Brain microvascular endothelial cell (primary cell): ENCODE measurements at regions not wholly inside any gene's neighbourhood (a gene's known extent, or its start where the extent isn't known, plus 50 kb on each side); places are given as distances from the start of the nearest gene placed in this dataset.

Source experiments
- DNase-seq: peaks from one replicate; pipeline ENCODE4 v3.0.0-alpha.2; 2020
- H3K27ac ChIP-seq: fragments of 250-450 bp; sonication (Bioruptor Pico); 2 replicates; pipeline ENCODE4 v1.5.1; 2020; ENCODE audit warnings: mild to moderate bottlenecking, moderate library complexity
- H3K27me3 ChIP-seq: fragments of 250-450 bp; sonication (Bioruptor Pico); replicated peaks from 2 replicates; pipeline ENCODE4 v1.5.1; 2020; ENCODE audit warnings: mild to moderate bottlenecking
- H3K36me3 ChIP-seq: fragments of 250-450 bp; sonication (Bioruptor Pico); replicated peaks from 2 replicates; pipeline ENCODE4 v1.5.1; 2020; ENCODE audit warnings: mild to moderate bottlenecking
- H3K4me3 ChIP-seq: 2 replicates; pipeline ENCODE4 v1.5.1; 2011; ENCODE audit warnings: low read depth, mild to moderate bottlenecking, control low read depth, low read length, moderate library complexity
- in situ Hi-C: cut with HindIII; loops from 2 replicates; pipeline ENCODE4 v1.10.0; 2017; ENCODE audit warnings: low sequenced_read_pairs, low pct_ligation_motif_present
- TF ChIP-seq, protein P1 (sequence below): IDR thresholded peaks from 2 replicates; pipeline ENCODE4 v1.5.1; 2011; ENCODE audit warnings: low read depth, mild to moderate bottlenecking, moderate library complexity, low read length, control low read depth, inconsistent platforms; ENCODE audit errors: missing control alignments

DNA sequence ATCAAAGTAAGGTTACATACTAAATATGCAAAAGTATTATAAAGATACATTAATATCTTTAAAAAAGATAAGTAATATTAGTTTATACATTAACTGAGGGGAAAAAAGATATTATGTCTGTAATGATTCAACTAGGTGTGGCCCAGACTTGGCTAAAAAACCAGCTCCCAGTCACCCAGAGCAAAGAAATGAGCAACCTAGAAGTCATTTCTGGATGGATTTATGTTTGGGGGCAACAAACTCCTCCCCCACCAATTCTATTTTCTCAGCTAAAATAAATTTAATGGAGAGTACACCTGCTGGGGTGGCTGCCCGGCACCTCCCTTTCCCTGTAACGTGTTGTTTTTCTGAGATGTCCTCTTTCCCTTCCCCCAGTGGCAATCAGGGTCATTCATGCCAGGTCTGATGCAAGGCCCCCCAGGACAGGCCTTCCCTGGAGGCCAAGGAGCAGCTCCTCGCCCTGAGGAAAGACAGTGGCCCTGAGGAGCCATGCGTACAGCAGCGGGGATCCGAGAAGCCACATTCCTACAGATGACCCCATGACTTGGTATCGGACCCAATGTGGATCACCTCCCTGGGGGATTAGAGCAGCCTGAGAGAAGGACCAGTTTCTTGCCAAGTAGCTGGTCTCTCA is 78.6 kb upstream of the DOCK9 start:
- DNase-seq = no peak
- in situ Hi-C loops = no loop called here
- Histone ChIP-seq H3K27ac (no peak overlapping the region), H3K36me3 (no peaks in the 10 kb centered on the region), H3K27me3 (no peaks in the 10 kb centered on the region), H3K4me3 (no peak overlapping the region)
- TF ChIP-seq, protein P1, sequence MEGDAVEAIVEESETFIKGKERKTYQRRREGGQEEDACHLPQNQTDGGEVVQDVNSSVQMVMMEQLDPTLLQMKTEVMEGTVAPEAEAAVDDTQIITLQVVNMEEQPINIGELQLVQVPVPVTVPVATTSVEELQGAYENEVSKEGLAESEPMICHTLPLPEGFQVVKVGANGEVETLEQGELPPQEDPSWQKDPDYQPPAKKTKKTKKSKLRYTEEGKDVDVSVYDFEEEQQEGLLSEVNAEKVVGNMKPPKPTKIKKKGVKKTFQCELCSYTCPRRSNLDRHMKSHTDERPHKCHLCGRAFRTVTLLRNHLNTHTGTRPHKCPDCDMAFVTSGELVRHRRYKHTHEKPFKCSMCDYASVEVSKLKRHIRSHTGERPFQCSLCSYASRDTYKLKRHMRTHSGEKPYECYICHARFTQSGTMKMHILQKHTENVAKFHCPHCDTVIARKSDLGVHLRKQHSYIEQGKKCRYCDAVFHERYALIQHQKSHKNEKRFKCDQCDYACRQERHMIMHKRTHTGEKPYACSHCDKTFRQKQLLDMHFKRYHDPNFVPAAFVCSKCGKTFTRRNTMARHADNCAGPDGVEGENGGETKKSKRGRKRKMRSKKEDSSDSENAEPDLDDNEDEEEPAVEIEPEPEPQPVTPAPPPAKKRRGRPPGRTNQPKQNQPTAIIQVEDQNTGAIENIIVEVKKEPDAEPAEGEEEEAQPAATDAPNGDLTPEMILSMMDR = no peak

DNA sequence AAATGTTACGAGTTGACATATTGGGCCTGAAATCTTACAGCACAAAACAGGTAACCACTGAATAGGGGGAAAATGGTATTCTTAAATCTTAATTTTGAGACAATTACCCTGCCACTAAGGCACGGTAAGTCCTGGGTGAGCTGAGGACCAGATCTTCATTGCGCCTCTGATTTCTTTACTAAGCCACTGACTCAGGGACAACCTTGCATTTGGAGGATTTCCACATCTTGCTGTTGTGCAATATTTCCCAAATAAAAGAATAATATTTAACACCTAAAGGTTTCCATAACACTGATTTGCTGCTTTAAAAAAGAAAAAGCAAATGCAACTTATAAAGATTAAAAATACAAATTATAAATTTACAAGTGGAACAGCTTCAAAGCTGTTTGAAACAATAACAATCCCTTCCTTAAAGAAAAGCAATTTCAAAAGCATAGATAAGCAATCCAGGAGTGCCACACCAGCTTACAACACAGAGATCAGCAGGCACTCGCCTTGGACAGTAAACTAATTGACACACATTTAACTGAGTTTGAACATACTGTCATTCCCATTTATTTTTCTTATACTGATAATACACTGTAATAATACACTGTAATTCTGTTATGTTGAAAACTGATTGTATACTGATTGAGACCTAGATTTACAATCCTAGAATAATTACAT is 79.6 kb upstream of the DOCK9 start:
- H3K4me3 ChIP-seq = no peak overlapping the region
- H3K27ac ChIP-seq = no peak overlapping the region
- no peak for DNase-seq
- in situ Hi-C loops = no loop called here
- no peaks in the 10 kb centered on the region for H3K36me3 ChIP-seq
- H3K27me3 ChIP-seq = no peaks in the 10 kb centered on the region
- TF ChIP-seq, protein P1 = no peak

DNA sequence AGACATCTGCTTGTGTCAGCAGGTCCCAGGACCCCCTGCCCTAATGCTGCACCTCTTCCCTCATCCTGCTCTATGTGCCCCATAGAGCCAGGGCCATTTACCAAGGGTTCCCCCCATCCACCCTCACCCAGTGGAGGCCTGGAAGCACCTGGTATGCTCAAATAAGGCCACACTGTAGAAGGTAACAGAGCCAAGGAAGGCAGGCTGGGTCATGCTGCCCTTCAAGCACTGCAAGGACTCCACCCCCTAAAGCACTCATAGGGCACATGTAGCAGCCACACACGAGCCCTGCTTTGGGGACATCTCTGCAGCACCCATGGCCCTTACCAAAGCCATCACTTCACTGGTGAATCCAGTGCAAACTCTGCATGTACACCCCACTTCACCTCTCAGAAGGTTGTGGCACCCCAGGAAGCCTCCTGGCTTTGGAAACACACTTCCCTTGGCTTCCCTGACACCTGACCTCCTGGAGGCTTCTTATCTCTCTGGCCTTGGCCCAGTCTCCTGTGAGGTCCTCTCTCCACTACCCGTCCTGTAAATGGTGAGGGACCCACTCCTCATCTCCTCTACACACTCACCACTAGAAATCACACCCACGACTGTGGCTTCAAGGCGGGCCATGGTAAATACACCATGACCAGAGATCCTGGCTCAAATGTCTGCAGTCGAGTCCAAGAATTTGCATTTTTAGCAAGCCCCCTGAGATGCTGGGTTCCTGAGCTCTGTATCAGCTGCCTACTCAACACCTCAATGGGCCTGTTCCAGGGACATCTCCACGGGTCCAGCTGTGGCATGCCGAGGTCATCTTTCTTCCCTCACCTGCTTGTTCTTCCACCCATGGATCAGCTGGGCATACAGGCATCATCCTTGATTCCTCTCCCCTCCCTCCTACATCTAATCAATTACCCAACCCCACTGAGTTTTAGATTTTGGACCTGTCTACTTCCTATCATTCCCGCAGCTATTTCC is 80.9 kb upstream of the DOCK9 start:
- no peaks in the 10 kb centered on the region for H3K36me3 ChIP-seq
- in situ Hi-C loops = no loop called here
- H3K27me3 ChIP-seq = no peaks in the 10 kb centered on the region
- no peak for DNase-seq
- TF ChIP-seq, protein P1 = no peak
- no peak overlapping the region for H3K4me3 ChIP-seq
- no peak overlapping the region for H3K27ac ChIP-seq

DNA sequence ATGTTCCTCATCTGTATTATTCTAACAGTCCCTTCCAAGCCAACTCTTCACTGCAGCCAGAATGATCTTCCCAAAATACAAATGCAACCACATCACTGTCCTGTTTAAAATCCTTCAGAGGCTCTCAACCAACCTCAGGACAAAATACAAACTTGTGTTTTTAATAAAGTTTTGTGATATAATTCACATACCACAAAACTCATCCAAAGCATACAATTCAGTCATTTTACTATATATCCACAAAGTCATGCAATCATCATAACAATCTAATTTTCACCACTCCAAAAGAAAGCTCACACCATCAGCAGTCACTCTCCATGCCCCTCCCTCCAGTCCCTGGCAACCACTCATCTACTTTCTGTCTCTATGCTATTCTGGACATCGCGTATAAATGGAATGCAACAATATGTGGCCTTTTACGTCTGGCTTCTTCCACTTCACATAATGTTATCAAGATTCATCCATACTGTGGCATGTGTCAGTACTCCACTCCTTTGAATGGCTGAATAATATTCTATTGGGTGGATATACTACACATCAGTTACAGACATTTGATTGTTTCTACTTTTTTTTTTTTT is 81.7 kb upstream of the DOCK9 start:
- DNase-seq = peak; percentile 54
- in situ Hi-C loops = no loop called here
- H3K27me3 ChIP-seq = no peaks in the 10 kb centered on the region
- no peak overlapping the region for H3K27ac ChIP-seq
- TF ChIP-seq, protein P1 = no peak
- no peaks in the 10 kb centered on the region for H3K36me3 ChIP-seq
- no peak overlapping the region for H3K4me3 ChIP-seq

DNA sequence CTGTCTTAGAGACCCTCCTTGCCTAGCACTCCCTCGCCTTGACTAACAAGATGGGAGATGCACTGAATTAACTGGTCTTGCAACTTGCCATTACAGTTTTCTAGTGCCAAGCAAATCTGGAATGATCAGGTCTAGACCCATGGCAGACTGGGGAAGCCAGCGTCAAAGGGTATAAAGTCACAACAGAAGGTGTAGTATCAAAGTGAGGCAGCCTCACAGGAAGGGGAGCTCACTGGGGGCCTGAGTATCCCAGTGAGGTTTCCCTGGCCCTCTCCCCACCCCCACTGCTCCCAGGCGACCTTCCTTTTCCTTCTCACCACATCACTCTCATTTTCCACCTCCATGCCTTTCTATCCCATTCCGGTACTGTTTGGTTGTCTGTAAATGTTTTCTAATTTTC is 83.5 kb upstream of the DOCK9 start:
- no peak for DNase-seq
- in situ Hi-C loops = no loop called here
- Histone ChIP-seq H3K4me3 (no peak overlapping the region), H3K36me3 (no peaks in the 10 kb centered on the region), H3K27ac (no peak overlapping the region), H3K27me3 (no peaks in the 10 kb centered on the region)
- TF ChIP-seq, protein P1 = no peak
